ENCODE measurements at regions not wholly inside any gene's neighbourhood (a gene's known extent, or its start where the extent isn't known, plus 50 kb on each side); places are given as distances from the start of the nearest gene placed in this dataset.

DNA sequence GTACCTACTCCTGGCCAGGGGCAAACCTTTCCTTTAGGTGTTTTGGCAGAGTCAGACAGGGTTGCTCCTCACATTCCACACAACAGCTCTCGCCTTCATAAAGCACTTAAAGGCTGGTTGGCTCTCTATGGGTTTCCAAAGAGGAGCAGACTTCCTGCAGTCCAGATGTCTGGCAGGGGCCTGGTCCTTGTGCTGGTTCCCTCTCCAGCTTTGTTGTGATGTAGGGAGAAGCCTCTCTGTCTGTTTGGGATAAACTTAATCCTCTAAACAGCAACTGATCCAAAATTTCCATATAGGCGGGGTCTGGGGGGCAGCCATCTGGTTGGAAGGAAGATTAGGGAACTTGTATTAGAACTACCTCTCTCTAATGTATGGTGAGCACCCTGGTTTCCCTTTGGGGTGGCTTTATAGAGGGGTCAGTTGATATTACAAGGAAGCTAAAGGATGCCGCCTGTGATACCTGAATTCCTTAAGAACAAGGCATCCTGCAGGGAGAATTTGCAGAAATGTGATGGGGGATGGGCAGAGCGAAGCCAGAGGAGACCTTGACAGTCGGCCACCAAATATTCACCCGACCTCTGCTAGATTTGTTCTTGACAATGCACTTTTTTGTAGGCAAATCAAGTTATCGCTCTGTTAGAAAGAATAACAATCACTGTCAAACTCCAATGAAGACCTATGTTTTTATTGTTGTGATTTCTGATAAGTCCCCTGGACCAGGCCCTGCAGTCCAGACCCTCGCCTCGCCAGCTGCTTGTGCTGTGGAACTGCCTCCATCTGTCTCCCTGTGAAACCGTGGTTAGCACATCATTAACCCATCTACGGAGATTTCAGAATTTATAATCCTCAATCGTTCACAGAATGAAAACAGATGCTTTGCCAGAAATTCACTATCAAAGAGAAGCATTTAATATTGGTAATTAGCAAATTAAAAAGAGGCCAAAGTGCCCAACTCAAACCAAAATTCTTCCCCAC lies 94.0 kb upstream of the RALGAPA2 start:
- TF ChIP-seq, protein P1, sequence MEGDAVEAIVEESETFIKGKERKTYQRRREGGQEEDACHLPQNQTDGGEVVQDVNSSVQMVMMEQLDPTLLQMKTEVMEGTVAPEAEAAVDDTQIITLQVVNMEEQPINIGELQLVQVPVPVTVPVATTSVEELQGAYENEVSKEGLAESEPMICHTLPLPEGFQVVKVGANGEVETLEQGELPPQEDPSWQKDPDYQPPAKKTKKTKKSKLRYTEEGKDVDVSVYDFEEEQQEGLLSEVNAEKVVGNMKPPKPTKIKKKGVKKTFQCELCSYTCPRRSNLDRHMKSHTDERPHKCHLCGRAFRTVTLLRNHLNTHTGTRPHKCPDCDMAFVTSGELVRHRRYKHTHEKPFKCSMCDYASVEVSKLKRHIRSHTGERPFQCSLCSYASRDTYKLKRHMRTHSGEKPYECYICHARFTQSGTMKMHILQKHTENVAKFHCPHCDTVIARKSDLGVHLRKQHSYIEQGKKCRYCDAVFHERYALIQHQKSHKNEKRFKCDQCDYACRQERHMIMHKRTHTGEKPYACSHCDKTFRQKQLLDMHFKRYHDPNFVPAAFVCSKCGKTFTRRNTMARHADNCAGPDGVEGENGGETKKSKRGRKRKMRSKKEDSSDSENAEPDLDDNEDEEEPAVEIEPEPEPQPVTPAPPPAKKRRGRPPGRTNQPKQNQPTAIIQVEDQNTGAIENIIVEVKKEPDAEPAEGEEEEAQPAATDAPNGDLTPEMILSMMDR (IDR thresholded peaks at IDR 0.05; ENCODE audit: insufficient read depth, low read depth, low read length, missing control alignments) = no peak
- no peak for DNase-seq (ENCODE audit: low read depth)
- H3K4me3 ChIP-seq (ENCODE audit: low read length) = no peak overlapping the region

DNA sequence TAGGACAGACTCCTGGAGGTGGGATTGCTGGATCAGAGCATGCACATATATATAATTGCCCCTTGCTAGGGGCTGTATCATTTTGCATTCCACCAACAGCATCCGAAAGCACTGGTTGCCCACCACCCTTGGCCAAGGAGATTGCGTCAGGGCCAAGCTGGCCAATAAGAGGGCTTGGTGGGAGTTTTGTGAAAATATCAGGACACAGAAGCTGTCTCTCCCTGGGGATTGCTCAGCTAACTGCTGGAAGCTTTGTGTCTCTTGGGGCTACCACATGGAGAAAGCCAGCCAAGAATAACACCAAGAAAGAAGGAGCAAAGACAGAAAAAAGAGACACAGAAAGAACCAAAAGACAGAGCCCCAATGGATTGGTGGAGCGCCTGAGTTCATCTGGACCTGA lies 90.6 kb upstream of the RALGAPA2 start:
- no peak for DNase-seq (ENCODE audit: low read depth)
- no peak overlapping the region for H3K4me3 ChIP-seq (ENCODE audit: low read length)
- TF ChIP-seq, protein P1 (IDR thresholded peaks at IDR 0.05; ENCODE audit: insufficient read depth, low read depth, low read length, missing control alignments) = no peak

DNA sequence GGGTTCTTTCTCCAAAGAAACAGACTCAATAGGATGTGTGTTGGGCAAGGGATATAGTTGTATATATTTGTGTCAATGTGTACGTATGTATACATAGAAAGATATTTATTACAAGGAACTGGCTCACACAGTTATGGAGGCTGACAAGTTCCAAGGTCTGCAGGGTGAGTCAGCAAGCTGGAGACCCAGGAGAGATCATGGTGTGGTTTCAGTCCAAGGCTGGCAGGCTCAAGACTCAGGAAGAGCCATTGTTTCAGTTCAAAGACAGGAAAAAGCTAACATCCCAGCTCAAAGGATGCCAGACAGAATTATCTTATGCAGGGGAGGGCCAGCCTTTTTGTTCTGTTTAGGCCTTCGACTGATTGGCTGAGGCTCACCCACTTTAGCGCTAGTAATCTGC lies 89.9 kb upstream of the RALGAPA2 start:
- DNase-seq (ENCODE audit: low read depth) = no peak

DNA sequence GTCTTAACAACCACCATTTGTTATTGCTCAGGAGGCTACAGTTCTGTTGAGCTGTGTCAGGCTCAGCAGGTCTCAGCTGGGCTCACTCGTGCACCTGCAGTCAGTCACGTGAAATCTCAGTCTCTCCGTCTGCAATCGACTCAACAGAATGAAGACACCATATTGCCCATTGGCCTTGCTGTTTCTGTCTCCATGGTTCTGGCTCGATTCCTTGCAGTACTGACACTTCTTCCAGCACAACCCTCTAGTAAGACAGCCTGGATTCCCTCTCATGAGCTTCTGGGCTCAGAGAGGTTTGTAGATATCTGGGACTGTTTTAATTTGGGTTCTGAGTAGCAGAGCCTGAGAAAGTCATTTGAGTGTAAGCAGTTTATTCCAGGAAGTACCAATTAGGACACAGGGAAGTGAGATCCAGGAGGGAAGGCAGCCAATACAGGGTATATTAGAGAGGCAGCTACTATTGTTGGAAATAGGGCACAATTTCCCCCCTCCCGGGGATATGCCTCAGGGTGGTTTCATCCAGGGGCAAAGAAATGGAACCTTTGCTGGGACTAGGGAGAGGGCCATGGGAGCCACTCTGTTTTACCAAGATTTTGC lies 87.4 kb upstream of the RALGAPA2 start:
- H3K4me3 ChIP-seq (ENCODE audit: low read length) = no peak overlapping the region
- DNase-seq (ENCODE audit: low read depth) = no peak
- TF ChIP-seq, protein P1 (IDR thresholded peaks at IDR 0.05; ENCODE audit: insufficient read depth, low read depth, low read length, missing control alignments) = no peak

More for the DNA sequence above, 89.9 kb upstream of the RALGAPA2 start:
- H3K4me3 ChIP-seq (ENCODE audit: low read length) = no peak overlapping the region
- TF ChIP-seq, protein P1 (IDR thresholded peaks at IDR 0.05; ENCODE audit: insufficient read depth, low read depth, low read length, missing control alignments) = no peak

DNA sequence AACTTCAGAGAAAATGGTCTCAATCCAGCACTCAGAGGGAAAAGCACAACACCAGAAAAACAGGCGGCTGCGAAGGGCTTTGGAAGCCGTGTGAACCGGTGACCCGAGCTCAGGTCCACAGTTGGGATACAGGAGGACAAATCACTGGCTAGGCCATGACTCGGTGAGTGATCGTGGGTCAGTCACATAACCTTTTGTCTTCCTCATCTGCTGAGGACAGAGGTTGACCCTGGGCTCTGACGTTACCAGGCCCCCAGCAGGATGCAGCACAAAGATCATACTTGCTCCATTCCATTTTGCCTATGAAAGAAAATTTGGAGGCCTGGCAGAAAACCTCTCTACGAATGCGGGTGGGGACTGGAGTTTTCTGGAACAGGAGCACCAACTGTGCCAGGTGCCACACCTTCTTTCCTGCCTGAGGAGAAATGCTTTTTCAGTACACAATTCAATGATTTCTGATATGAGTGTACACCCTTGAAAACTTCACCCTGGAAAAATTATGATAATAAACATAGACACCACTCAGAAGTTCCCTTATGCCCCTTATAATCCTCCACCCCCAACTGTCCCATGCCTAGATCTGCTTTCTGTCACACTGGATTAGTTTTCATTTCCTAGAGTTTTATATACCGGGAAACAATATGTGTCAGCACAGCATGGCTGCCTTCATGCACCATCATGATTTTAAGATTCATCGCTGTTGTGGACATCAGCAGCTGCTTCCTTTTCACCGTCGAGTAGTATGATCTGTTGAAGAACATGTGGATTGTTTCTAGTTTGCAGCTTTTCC lies 85.3 kb upstream of the RALGAPA2 start:
- no peak for DNase-seq (ENCODE audit: low read depth)
- H3K4me3 ChIP-seq (ENCODE audit: low read length) = no peak overlapping the region
- TF ChIP-seq, protein P1 (IDR thresholded peaks at IDR 0.05; ENCODE audit: insufficient read depth, low read depth, low read length, missing control alignments) = no peak

DNA sequence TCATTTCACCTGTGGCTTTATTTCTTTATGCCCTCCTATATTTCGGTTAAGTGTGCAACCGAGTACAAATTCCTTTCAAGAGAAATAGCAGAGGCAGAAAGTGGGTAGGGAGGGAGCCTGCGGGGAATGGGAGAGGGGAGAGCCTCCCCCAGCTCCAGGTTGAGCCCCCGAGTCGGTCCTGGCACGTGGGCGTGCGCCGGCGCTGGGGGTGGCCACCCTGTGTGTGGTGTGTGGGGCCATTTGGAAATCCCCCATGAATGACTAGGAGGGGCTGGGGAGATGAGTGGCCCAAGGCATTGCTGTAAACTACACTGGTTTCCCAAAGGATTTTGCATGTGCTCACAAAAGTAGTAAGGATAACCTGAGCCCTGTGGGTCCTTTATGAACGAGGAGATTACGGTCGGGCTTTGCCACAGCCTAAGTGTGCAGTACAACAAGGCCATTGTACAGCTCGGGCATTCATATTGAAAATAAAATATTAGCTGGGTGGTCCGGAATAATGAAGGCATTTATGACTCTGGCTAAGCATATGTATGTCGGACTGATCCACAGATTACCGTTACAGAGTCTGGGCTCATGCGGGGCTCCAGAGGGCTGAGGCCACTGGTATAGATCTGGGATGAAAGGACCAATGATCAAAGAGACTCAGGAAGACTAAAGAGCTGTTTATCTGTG lies 84.5 kb upstream of the RALGAPA2 start:
- no peak for DNase-seq (ENCODE audit: low read depth)
- H3K4me3 ChIP-seq (ENCODE audit: low read length) = no peak overlapping the region
- TF ChIP-seq, protein P1 (IDR thresholded peaks at IDR 0.05; ENCODE audit: insufficient read depth, low read depth, low read length, missing control alignments) = no peak
